Breast epithelium (tissue), 4 donors: ENCODE measurements at regions not wholly inside any gene's neighbourhood (a gene's known extent, or its start where the extent isn't known, plus 50 kb on each side); places are given as distances from the start of the nearest gene placed in this dataset.
"Not testable (repeated sequence)": the region's sequence is repeated elsewhere in the genome, so short reads cannot be mapped to it uniquely, and the experiment has no call there.

Experiments used
- DNase-seq, 2 donors: peaks; one replicate each; pipeline ENCODE4 v3.0.0-alpha.2; 2019; ENCODE audit warnings: low spot score in 2 of 2
- H3K27ac ChIP-seq, 2 donors: fragments of 200-600 bp; sonication (generic) in 1 of 2; one replicate each; pipeline ENCODE4 v1.5.1; 2016 to 2019; ENCODE audit warnings: mild to moderate bottlenecking in 1 of 2
- H3K27me3 ChIP-seq, 2 donors: fragments of 200-600 bp; sonication (generic) in 1 of 2; one replicate each; pipeline versions ENCODE4 v1.5.1 to v1.6.0; 2017 to 2019; ENCODE audit warnings: control low read depth in 1 of 2, mild to moderate bottlenecking in 1 of 2
- H3K36me3 ChIP-seq: fragments of 200-600 bp; one replicate; pipeline ENCODE4 v1.5.1; 2019
- H3K4me1 ChIP-seq, 2 donors: fragments of 200-600 bp; sonication (generic); one replicate each; pipeline ENCODE4 v1.5.1; 2016 to 2019; ENCODE audit warnings: control low read depth in 1 of 2
- H3K4me3 ChIP-seq, 3 donors: fragments of 200-600 bp; sonication (generic); 1 replicate in 2 of 3; 2 replicates in 1 of 3; pipeline ENCODE4 v1.5.1; 2016 to 2019; ENCODE audit warnings: mild to moderate bottlenecking in 3 of 3, moderate library complexity in 2 of 3
- H3K9me3 ChIP-seq, 2 donors: fragments of 200-600 bp; sonication (generic) in 1 of 2; one replicate each; pipeline ENCODE4 v1.5.1; 2016 to 2019; ENCODE audit warnings: control low read depth in 1 of 2
- POLR2A ChIP-seq: fragments of 450-650 bp; IDR thresholded peaks from one replicate; pipeline ENCODE4 v1.6.1; 2016; ENCODE audit warnings: antibody characterized with exemption, mild to moderate bottlenecking, moderate library complexity
- POLR2AphosphoS5 ChIP-seq, 3 donors: sonication (generic); formaldehyde crosslinking; IDR thresholded peaks; one replicate each; pipeline ENCODE4 v1.6.1; 2017; ENCODE audit warnings: antibody characterized with exemption in 3 of 3
- intact Hi-C: fragments of 100-400 bp; cut with DNase I; formaldehyde crosslinking; loops from one replicate; pipeline ENCODE4 v1.15.1; 2023; ENCODE audit warnings: low total_unique reads
- TF ChIP-seq, protein P1 (sequence below), 3 donors: fragments of 450-650 bp; IDR thresholded peaks; one replicate each; pipeline ENCODE4 v1.5.1; 2016 to 2017; ENCODE audit warnings: antibody characterized with exemption in 3 of 3, mild to moderate bottlenecking in 3 of 3, moderate library complexity in 3 of 3

DNA sequence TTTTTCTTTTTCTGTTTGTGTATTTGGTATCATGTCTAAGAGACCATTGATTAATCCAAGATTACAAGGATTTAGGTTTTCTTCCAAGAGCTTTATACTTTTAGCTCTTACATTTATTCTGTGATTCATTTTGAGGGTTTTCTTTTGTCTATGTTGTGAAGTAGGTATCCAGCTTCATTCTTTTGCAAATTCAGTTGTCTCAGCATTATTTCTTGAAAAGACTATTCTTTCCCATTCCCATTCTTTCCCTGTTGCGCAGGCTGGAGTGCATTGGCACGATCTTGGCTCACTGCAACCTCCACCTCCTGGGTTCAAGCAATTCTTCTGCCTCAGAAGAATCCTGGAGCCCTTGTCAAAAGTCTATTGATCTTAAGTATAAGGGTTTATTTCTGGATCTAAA lies 164.9 kb downstream of the NAA11 start:
- Histone ChIP-seq H3K9me3 (no peaks in the 10 kb centered on the region), H3K4me3 (no peak overlapping the region), H3K4me1 (no peaks in the 10 kb centered on the region), H3K27me3 (no peaks in the 10 kb centered on the region), H3K27ac (no peak overlapping the region), H3K36me3 (no peaks in the 10 kb centered on the region)
- no peak for DNase-seq
- intact Hi-C loops = no loop called here
- TF ChIP-seq, protein P1, sequence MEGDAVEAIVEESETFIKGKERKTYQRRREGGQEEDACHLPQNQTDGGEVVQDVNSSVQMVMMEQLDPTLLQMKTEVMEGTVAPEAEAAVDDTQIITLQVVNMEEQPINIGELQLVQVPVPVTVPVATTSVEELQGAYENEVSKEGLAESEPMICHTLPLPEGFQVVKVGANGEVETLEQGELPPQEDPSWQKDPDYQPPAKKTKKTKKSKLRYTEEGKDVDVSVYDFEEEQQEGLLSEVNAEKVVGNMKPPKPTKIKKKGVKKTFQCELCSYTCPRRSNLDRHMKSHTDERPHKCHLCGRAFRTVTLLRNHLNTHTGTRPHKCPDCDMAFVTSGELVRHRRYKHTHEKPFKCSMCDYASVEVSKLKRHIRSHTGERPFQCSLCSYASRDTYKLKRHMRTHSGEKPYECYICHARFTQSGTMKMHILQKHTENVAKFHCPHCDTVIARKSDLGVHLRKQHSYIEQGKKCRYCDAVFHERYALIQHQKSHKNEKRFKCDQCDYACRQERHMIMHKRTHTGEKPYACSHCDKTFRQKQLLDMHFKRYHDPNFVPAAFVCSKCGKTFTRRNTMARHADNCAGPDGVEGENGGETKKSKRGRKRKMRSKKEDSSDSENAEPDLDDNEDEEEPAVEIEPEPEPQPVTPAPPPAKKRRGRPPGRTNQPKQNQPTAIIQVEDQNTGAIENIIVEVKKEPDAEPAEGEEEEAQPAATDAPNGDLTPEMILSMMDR (IDR thresholded peaks at IDR 0.05) = no peak
- no peak for TF ChIP-seq POLR2AphosphoS5 (IDR thresholded peaks at IDR 0.05)
- TF ChIP-seq POLR2A = no peak

DNA sequence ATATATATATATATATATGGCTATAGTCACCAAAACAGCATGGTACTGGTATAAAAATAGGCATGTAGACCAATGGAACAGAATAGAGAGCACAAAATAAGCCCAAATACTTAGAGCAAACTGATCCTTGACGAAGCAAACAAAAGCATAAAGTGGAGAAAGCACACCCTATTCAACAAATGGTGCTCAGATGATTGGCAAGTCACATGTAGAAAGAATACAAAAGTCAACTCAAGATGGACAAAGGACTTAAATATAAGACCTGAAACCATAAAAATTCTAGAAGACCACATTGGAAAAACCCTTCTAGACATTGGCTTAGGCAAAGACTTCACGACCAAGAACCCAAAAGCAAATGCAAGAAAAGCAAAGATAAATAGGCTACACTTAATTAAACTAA lies 167.2 kb downstream of the NAA11 start:
- H3K4me3 ChIP-seq, H3K4me1 ChIP-seq, H3K27ac ChIP-seq, H3K27me3 ChIP-seq, H3K36me3 ChIP-seq, DNase-seq, H3K9me3 ChIP-seq, intact Hi-C loops: not testable (repeated sequence)

DNA sequence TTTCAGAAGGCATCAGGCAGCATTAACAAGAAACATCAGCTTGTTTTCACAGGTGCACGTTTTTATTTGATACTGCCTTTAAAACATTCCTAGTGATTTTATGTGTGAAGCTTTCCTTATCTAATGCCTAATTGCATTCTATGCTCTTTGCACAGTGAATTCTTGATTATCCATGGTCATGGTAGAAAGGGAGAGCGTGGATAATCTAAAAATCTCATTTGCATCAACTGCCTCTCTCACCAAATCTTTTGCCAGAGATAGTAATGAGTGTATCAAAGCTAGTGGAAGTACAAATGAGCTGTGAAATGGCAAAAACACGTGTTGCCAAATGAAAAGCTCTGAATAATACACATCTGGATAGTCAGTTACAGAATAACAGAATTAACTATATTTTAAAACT lies 170.5 kb downstream of the NAA11 start:
- Histone ChIP-seq H3K36me3 (no peaks in the 10 kb centered on the region), H3K4me3 (no peak overlapping the region), H3K27ac (no peak overlapping the region), H3K4me1 (no peaks in the 10 kb centered on the region), H3K27me3 (no peaks in the 10 kb centered on the region), H3K9me3 (peaks cover 9 to 13% of the 10 kb centered on the region in 2 donors)
- intact Hi-C loops = no loop called here
- TF ChIP-seq POLR2A (no peak), POLR2AphosphoS5 (IDR thresholded peaks at IDR 0.05) (no peak)
- no peak for DNase-seq

DNA sequence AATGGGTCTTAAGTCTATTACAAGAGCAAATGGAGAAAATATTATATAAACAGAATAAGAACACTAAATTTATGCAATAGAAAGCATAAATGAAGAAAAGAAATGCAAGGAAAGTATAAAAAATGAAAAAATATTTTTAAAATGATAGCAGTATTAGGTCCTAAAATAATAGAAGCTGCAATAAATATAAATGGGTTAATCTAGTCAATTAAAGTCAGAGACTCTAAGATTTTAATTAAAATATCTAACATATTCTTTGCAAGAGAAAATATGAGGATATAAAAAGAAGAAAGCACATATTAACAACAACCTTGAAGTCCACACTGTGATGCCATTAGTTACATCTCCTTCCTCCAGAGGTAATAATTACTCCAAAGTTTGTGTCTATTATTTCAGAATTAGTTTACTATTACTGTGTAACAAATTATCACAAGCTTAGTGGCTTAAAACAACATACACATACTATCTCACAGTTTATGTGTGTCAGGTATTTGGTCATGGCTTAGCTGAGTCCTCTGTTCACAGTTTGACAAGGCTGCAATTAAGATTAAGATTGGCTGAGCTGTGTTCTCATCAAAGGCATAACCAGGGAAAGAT lies 174.9 kb downstream of the NAA11 start:
- Histone ChIP-seq H3K27ac (no peak overlapping the region), H3K36me3 (no peaks in the 10 kb centered on the region), H3K4me3 (no peak overlapping the region), H3K4me1 (no peaks in the 10 kb centered on the region), H3K27me3 (no peaks in the 10 kb centered on the region), H3K9me3 (peaks cover 9 to 15% of the 10 kb centered on the region in 2 donors)
- TF ChIP-seq, protein P1 (IDR thresholded peaks at IDR 0.05) = no peak
- no peak for TF ChIP-seq POLR2A
- no peak for TF ChIP-seq POLR2AphosphoS5 (IDR thresholded peaks at IDR 0.05)
- DNase-seq = no peak
- intact Hi-C loops = no loop called here

DNA sequence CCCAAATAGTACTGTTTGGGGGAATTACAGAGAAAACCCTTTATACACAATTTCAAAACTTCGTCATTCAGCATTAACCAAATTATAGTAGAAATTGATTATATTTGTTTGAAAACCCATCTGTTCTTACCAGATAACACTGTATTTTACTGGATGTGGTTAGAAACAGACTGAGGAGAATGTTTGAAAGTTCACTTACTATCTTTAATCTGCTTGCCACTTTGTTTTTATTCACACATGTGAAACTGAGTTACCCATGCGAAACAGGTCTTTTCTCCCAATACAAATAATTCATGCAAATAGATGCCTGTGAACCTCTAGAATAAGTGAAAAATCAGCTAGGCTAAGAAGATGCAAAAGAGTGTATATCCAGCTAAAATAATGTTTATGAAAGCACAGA lies 177.5 kb downstream of the NAA11 start:
- no peak for DNase-seq
- Histone ChIP-seq H3K27ac (no peak overlapping the region), H3K4me3 (no peak overlapping the region), H3K9me3 (peaks cover 9 to 28% of the 10 kb centered on the region in 2 donors), H3K4me1 (no peaks in the 10 kb centered on the region), H3K36me3 (no peaks in the 10 kb centered on the region), H3K27me3 (no peaks in the 10 kb centered on the region)
- TF ChIP-seq POLR2A (no peak), POLR2AphosphoS5 (IDR thresholded peaks at IDR 0.05) (no peak)
- TF ChIP-seq, protein P1 (IDR thresholded peaks at IDR 0.05) = no peak
- intact Hi-C loops = loop anchor here (2.0 kb wide), 1 partner anchor 64 kb away; no protein-coding TSS in a partner anchor

DNA sequence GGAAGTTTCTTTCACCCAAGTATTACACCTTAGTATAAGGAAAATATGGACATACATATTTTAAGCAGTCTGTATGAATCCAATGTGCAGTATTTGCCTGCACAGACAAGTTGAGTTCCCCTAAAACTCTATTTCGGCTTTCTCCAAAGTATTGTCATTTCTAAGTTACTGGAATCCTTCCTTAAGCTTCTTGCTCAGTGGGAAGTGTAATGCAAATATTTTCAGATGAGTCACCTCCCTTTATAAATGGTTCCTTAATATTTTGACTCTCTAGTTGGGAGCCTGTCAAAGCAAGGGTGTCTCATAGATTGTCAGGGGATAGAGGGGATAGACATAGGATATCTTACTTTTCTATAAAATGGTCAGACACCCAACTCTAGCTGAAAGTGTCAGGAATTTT lies 178.6 kb downstream of the NAA11 start:
- Histone ChIP-seq H3K4me1 (no peaks in the 10 kb centered on the region), H3K9me3 (peaks cover 9 to 36% of the 10 kb centered on the region in 2 donors), H3K36me3 (no peaks in the 10 kb centered on the region), H3K27ac (no peak overlapping the region), H3K4me3 (no peak overlapping the region), H3K27me3 (no peaks in the 10 kb centered on the region)
- TF ChIP-seq POLR2A = no peak
- no peak for TF ChIP-seq POLR2AphosphoS5 (IDR thresholded peaks at IDR 0.05)
- TF ChIP-seq, protein P1 (IDR thresholded peaks at IDR 0.05) = no peak
- DNase-seq = no peak
- intact Hi-C loops = no loop called here
